HG03097 (cell line): ENCODE measurements at regions not wholly inside any gene's neighbourhood (a gene's known extent, or its start where the extent isn't known, plus 50 kb on each side); places are given as distances from the start of the nearest gene placed in this dataset.

ENCODE experiments used
- ATAC-seq: cut with Tn5 transposase; IDR thresholded peaks from one replicate; pipeline ENCODE4 v1.9.1; 2021; ENCODE audit not compliant: unreplicated experiment, low FRiP score

DNA sequence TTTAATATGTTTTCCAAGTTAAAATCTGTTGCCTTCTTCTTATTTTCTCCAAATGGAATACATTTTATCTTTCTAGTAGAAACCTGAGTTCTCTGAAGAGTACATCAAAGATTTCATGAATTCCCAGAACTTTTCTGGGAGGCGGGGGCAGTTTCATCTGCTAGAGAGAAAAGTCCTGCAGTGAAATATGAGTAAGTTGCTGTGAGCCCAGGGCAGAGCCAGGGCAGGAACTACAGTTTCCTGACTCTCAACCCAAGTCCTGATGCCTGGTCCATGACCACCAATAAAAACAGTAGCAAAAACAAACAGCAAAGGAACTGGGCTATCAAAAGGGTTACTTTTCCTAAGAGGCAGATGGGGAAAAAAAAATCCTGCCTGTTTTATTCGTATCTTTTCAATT, 239.4 kb upstream of the CTSO start:
- ATAC-seq, result no peak

DNA sequence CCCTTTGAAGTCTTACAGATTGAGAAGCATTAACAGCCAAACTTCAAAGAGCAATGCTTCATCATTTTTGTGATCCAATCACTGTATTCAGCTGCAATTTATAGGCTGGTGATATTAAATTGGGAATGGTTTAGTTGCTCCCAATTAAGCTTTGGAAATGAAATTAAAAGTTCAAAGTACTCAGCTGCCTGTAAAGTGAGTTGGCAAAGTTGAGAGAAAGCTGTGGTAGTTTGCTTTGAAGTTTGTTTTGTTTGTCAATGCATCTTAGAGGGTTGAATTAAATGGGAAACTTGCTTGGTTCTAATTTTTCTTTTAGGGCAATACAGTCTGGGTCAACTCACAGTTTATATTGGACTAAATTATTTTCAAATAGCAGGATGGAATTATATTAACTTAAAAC, 238.4 kb upstream of the CTSO start:
- ATAC-seq, result no peak

DNA sequence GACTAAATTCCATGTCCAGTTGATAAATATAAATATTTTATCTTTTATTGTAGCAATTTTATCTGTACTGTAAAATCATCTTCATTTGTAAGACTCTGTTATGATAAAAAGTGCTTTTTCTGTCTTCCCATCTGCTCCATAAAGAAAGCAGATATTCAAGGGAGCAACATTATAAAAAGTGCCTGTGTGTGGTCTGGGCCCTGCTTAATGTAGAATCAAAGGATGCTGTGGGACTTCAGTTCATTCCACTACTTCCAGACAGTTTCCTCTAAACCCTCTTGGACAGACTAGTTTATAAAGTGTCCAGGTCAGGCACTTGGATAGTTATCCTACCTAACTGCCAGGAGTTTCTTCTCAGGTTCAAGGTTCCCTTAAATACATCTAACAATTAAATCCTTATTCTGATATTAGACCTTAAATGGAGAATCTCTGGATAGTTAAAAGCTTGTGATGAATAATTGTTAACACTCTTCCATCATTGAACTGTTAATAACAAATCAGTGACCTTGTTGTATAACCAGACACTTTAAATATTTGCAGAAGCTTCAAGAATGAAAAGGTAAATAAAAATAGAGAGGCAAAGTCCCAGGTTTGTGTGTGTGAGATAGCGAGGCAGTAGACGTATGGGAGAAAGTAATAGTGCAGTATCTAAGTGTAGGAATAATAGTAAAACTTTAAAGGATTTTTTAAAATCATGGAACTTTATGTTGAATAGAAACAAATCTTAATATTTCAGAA, 237.5 kb upstream of the CTSO start:
- no peak for ATAC-seq

DNA sequence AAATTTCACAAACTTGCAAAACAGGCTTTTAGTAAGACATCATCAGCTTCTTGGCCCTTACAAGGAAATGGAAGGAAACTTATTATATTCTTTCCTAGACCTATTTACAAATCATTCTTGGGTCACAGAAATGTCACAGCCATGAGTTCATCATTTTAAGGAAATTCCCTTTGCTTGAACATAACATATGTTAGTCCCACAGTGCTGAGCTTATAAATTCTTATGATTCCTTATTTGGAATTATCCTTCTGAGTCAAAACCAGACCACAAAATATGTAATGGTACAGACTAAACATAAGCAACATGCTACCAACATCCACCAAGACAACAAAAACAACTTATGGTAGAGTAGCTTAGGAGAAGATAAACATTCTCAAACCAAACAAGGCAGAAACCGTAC, 236.9 kb upstream of the CTSO start:
- ATAC-seq, result no peak

DNA sequence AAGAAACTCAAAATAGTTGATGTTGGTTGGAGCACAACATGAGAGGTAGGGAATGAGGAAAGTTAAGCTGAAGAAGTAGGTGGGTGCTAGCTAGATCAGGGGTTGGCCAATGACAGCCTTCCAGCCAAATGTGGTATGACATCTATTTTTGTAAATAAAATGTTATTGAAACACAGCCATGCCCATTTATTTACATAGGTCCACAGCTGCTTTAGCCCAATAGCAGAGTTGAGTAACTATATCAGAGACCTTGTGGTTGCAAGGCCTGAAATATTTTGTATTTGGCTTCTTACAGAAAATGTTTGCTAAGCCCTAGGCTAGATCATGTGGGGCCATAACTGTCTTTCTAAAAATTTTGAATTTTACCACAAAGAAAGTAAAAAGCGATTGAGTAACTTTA, 234.9 kb upstream of the CTSO start:
- no peak for ATAC-seq

DNA sequence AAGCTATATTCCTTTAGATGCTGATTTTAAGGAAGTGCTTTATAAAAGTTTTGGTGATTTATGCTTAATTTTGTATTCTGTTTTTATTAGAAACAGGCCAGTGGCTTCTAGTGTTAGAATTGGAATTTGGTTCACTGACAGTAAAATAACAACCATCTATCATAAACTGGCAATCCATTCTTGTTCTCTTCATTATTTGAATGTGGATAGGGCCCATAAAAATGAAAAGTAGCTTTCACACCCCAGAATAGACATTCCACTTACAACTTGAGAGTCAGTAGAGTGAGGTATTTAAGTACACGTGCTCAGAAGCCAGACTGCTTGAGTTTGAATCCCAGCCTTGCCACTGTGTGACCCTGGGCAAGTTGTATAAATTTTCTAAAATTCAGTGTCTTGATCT, 232.4 kb upstream of the CTSO start:
- ATAC-seq, result no peak

DNA sequence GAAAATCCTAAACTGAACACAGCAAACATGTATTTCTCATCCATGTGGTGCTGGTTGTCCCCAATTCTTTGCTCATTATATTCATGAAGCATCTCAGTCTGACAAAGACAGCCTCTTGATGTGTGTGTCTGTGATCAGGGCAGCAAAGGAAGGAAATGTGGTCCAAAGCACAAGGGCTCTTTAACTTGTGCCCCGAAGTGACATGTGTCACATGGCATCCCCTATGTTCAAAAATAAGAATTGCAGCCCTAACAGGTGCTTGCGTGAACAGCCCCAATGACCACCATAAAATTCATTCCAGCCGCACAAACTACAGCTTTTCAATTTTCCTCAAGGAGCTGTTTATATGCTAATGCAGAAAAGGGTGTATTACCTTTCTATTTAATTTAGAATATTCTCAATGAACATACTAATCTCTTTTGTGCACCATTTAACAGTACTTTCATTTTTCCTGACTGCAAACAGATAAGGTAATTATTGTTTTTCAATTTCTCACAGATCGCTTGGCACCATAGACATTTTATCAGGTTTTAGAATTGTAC, 231.9 kb upstream of the CTSO start:
- ATAC-seq, result no peak

DNA sequence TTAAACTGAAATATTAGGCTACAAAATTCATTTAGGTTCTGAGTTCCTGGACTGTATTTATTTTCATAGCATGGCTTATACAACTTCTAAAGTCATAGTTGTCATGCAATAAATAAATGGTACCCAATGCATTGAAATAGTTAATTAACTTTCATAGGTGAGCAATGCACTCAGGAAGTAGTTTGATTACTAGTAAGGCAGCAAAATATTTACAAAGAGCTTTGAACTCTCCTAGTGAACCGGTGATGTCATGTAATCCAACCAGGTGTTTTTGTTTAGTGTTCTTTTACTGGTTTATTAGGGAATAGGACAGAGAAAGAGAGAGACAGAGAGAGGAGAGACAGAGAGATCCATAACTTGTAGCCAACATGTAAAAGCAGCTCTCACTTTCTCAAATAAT, 228.6 kb upstream of the CTSO start:
- no peak for ATAC-seq

DNA sequence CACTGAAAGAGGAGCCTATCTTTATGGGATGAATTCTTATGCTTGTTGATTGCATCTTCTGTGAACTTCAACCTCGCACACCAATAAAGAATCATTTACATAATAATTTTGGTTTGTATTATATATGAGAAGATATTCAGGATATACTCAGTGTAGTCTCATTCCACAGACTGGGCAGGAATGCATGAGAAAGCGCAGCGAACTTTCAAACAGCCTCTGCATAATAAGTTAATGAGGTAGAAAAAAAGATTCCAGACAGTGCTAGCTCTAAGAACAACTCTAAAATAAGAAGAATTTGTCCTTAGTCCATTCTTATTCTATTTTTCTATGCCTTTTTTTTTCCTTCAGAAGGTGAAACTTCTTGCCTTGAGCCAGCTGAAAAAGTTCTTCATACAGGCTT, 224.3 kb upstream of the CTSO start:
- ATAC-seq, result no peak

DNA sequence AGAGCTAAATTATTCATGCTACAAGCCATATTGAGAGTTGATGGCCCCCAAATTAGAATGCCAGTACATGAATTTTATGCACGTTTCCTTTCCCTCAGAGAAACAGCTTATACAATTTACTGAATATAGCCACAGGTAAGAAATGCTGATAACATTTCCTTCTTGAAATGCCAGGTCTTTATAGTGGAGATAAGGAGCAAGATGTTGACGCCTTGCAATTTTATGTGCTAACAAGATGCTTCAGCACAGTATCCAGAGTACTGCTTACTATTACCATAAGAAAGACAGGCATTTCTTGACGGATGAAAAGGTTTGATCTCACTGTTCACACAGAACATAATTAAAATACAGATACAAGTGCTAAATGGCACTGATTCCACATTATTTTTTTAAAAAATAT, 223.2 kb upstream of the CTSO start:
- no peak for ATAC-seq

DNA sequence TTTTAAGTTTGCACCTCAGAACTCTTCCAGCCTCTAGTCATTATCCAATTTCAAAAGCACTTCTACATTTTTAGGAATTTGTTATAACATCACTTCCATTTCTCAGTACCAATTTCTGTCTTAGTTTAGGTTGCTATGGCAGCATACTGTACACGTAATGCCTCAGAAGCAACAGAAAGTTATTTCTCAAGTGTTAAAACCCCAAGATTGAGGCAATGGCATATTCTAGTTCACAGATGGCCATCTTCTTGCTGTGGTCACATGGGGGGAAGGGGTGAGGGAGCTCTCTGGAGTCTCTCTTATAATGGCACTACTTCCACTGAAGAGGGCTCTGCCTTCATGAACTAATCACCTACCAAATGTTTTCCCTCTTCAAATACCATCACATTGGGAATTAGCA, 220.3 kb upstream of the CTSO start:
- ATAC-seq, result no peak

DNA sequence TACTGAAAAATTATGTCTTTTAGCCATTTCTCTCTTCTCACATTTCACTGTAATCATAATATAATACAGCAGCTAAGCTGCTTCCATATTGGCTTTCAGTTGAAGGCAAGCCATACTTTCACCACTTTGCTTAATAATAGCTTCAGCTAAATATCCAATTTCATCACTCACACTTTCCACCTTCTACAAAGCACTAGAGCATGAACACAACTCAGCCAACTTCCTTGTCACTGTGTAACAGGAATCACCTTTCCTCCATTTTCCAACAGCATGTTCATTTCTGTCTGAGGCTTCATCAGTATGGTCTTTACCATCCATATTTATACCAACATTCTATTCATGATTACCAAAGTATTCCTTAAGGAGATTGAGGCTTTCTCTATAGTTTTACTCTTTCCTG, 219.8 kb upstream of the CTSO start:
- ATAC-seq, result no peak

DNA sequence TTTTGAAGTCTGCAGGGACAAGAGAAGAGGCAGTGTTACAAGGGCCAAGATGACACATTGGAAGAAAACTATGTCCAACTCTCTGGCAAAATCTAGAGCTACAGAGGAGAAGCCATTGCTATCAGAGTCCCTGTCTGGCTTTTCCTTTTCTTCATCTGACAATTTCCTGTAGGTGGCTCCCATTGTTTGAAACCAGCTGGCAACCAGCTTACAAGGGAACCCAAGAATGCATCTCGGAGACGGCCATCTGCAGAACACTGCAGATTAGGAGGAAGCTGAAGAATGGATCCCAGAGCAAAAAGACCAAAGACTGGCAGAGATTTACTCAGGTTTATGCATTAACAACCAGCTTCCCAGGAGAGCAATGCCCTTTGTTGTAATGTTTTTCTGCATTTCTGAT, 216.2 kb upstream of the CTSO start:
- no peak for ATAC-seq

DNA sequence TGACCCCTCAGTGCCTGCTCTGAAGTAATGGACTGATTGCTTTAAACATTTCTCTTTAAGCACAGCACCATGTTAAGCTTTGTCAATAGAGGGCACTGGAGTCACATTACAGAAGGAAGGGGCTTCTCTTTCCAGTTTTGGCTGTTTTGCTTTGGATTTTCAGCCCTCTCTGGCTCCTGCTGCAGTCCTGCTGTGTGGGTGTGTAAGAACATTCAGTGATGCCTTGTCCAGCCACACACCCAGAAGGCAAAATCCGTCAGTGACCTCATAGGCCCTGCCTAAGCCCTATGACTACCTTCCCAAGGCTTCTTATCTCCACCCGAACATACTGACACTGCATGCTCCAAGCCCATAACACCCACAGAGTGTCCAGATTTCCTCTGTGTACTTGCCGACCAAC, 215.3 kb upstream of the CTSO start:
- no peak for ATAC-seq

DNA sequence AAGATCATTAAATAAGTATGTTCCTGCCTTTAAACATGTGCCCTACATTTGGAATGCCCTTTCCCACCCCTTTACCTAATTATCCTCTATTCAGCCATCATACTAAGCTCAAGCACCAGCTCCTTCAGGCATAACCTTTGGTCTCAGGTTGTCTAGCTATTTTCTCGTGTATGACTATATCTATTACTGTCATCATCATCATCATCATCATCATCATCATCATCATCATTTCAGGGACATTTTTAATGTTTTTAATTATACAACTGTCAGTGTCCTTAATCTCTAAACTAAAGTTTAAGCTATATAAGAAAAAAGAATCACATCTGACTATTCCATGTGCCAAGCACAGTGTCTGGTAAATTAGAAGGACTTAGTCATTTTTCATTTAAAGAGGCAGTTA, 214.6 kb upstream of the CTSO start:
- no peak for ATAC-seq

DNA sequence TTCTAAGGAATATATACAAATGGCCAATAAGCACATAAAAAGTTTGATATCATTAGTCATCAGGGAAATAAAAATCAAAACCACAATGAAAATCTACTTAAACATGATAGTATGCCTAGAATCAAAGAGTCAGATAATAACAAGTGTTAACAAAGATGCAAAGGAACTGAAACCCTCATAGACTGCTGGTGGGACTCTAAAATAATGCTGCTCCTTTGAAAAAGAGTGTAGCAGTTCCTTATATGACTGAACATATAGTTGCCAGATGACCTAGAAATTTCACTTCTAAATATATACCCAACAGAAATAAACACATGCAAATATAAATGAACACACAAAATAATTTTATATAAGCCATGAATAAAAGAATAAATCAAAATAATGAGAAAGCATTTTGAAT, 205.1 kb upstream of the CTSO start:
- no peak for ATAC-seq

DNA sequence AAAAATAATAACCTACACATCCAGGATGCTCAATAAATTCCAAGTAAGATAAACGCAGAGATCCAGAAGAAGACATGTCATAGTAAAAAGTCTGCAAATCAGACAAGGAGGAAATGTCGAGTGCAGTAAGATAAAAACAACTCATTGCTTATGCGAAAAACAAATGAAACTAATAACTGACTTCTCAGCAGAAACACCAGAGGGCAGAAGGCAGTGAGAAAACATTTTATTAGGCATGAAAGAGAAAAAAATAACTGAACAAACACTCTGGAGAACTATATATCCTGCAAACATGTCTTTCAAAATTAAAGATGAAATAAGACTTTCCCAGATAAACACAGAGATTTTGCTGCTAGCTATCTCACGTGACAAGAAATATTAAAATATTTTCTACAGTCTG, 201.3 kb upstream of the CTSO start:
- no peak for ATAC-seq

DNA sequence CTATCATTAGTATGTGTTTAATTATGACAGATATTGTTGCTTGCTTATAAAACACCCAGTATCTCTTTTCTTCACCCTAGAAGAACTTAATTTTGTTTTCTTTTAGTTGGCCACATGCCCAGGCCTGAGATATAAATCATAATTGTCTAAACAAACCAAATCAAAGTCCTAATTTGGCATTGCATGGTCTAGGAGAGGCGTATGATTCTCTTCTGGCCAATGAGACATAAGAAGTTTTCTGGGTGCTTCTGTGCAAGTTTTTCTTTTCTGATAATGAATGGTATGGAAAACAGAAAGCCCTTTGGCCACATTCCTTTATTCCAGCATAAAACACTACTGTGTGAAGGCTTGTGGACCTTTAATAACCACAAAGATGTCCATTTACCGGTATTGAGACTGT, 192.9 kb upstream of the CTSO start:
- ATAC-seq, result no peak

DNA sequence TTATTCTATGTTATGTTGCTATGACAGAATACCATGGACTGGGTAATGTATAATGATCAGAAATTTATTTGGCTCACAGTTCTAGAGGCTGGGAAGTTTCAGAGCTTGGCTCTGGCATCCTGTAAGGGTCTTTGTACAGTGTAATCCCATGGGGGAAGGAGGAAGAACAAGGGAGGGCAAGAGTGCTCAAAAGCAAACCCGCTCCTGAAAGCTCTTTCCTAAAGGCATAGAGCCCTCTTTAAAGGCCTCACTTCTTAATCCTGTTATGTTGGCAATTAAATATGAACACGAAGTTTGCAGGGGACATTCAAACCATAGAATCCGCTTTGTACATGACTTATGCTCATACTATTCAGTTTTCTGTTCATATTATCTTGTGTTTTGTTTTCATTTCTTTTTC, 191.3 kb upstream of the CTSO start:
- ATAC-seq, result no peak

DNA sequence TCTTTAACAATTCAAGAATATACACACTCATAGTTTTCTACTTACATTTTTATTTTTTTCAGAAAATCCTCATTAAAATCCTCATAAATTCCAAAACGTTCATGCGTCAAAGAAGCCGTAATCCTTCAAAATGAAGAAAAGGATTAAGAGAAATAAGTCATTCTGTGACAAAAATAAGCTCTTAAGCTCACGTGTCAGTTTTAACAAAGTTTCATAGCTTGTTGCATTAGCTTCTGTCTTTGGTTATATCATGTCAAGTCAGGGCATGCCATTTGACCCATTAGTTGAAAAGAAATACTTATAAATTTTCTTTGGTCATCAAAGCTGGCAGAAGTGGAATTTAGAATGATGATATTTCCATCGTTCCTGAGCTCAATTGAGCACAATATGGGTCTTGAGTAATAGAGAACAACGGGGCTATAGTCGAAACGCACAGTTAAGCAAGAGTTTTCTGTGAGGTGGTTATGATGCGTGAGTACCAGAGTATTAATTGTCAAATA, 185.2 kb upstream of the CTSO start:
- no peak for ATAC-seq

DNA sequence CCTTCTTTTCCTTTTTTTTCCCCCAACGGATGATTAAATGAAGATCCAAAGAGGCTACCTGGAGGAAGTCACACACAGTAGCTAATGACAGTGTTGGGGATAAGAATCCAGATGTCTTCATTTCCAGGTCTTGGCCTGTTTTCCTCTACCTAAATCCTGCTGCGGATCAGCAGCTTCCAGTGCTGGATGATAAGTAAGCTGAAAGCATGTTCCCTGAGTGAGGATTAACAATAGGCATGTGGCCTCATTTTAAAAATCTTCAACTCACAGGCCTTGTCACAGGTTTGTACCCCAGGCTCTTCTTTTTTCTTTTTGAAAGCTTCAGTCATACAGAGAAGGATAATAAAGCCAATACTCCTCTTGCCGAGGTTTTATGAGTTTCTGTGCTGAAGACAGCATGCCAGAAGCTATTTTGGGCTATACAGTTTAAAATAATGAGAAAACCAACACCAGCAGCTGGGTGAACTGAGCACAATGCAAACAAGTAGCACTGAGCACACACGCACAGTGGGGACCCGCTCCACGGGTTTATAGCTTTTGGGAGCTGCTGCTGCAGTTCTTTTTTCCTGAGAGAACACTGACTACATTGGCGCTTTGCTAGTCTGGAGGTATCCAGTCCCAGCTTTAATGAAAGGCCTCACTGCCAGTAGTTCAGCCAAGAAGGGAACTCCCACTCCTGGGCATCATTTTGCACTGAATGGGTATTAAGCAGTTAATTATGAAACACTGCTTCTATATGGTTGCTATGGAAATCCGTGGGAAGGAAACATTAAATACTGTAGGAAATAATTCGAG, 184.2 kb upstream of the CTSO start:
- ATAC-seq, result no peak

DNA sequence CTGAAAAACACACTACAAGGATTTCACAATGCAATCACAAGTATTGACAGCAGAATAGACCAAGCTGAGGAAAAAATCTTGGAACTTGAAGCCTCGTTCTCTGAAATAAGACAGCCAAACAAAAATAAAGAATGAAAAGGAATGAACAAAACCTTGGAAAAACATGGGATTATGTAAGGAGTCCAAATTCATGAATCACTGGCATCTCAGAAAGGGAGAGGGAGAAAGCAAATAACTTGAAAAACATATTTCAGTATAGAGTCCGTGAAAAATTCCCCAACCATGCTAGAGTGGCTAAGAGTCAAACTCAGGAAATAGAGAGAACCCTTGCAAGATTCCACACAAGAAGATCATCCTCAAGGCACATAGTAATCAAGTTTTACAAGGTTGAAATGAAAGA, 178.5 kb upstream of the CTSO start:
- ATAC-seq, result no peak
